Lung (tissue), 11 donors: ENCODE measurements at regions not wholly inside any gene's neighbourhood (a gene's known extent, or its start where the extent isn't known, plus 50 kb on each side); places are given as distances from the start of the nearest gene placed in this dataset.

Experiments
- ATAC-seq: fragments of 200-7000 bp; cut with Tn5 transposase; one replicate; pipeline ENCODE4 v1.9.1; 2020; ENCODE audit warnings: moderate number of reproducible peaks; ENCODE audit not compliant: insufficient read depth, low FRiP score
- DNase-seq, 3 donors: peaks; one replicate each; pipeline ENCODE4 v3.0.0-alpha.2; 2013 to 2017
- H3K27ac ChIP-seq, 2 donors: one replicate each; pipeline ENCODE4 v1.5.1; 2013; ENCODE audit warnings: mild to moderate bottlenecking in 2 of 2, moderate library complexity in 2 of 2, control low read depth in 1 of 2, inconsistent platforms in 1 of 2, low read depth in 1 of 2, low read length in 1 of 2
- H3K27me3 ChIP-seq, 3 donors: one replicate each; pipeline ENCODE4 v1.5.1; 2013; ENCODE audit warnings: low read length in 2 of 3; ENCODE audit not compliant: control insufficient read depth in 3 of 3, insufficient read depth in 3 of 3
- H3K36me3 ChIP-seq, 4 donors: one replicate each; pipeline ENCODE4 v1.5.1; 2013; ENCODE audit warnings: low read length in 4 of 4, mild to moderate bottlenecking in 1 of 4, moderate library complexity in 1 of 4; ENCODE audit not compliant: control insufficient read depth in 4 of 4, insufficient read depth in 4 of 4
- H3K4me1 ChIP-seq, 5 donors: one replicate each; pipeline ENCODE4 v1.5.1; 2013; ENCODE audit warnings: low read length in 5 of 5, mild to moderate bottlenecking in 2 of 5, moderate library complexity in 1 of 5; ENCODE audit not compliant: control insufficient read depth in 5 of 5, insufficient read depth in 5 of 5
- H3K4me3 ChIP-seq: one replicate; pipeline ENCODE4 v1.5.1; 2013; ENCODE audit warnings: mild to moderate bottlenecking, control low read depth, moderate library complexity
- H3K9ac ChIP-seq, 2 donors: one replicate each; pipeline ENCODE4 v1.5.1; 2013; ENCODE audit warnings: low read length in 2 of 2, control low read depth in 1 of 2; ENCODE audit not compliant: insufficient read depth in 1 of 2
- H3K9me3 ChIP-seq, 4 donors: one replicate each; pipeline ENCODE4 v1.5.1; 2013; ENCODE audit warnings: low read length in 3 of 4, mild to moderate bottlenecking in 1 of 4, moderate library complexity in 1 of 4; ENCODE audit not compliant: control insufficient read depth in 4 of 4, insufficient read depth in 3 of 4
- CTCF ChIP-seq: IDR thresholded peaks from 2 replicates; pipeline ENCODE4 v1.5.1; 2012; ENCODE audit warnings: mild to moderate bottlenecking; ENCODE audit errors: control extremely low read depth, extremely low read depth
- WGBS, 2 donors: extraction: QIAGEN DNeasy Blood & Tissue Kit; methylation state at CpG; one replicate each; pipeline ENCODE4 v1.1.7; 2013; 5-methylcytosine and 5-hydroxymethylcytosine counted together
- donor health status: control.
- donor health status: control.
- donor health status: Bipolar disorder and iron deficiency.
- donor health status: healthy.
- donor health status: DM: yes; HTN: yes; CAD: no.

- Histone ChIP-seq H3K27ac (no peak overlapping the region), H3K4me3 (no peak overlapping the region), H3K4me1 (peaks cover 0 to 7% (median 0%) of the 10 kb centered on the region in 5 donors), H3K9ac (no peak overlapping the region), H3K27me3 (no peaks in the 10 kb centered on the region), H3K9me3 (peaks cover 0 to 2% (median 0%) of the 10 kb centered on the region in 4 donors), H3K36me3 (no peaks in the 10 kb centered on the region)
- no peak for DNase-seq
- no peak for TF ChIP-seq CTCF
- 89 to 92% methylated on average over 5 of the region's 5 CpGs for WGBS, 2 donors
- ATAC-seq: no peak
Observed at GRCh38 chr14:34052658-34053014, 101.8 kb upstream of the EGLN3 start.

- Histone ChIP-seq H3K9me3 (peaks cover 0 to 2% (median 0%) of the 10 kb centered on the region in 4 donors), H3K4me1 (peaks cover 0 to 7% (median 0%) of the 10 kb centered on the region in 5 donors), H3K27ac (no peak overlapping the region)
Observed at GRCh38 chr14:34051966-34052657, 101.2 kb upstream of the EGLN3 start.

GRCh38 chr14:34050606-34051005, 99.7 kb upstream of the EGLN3 start:
- DNase-seq (no peak), ATAC-seq (no peak)
- H3K9me3 ChIP-seq: peaks cover 0 to 2% (median 0%) of the 10 kb centered on the region in 4 donors
- no peaks in the 10 kb centered on the region for H3K36me3 ChIP-seq
- 96 to 97% methylated on average over 1 of the region's 1 CpG for WGBS, 2 donors
- H3K27me3 ChIP-seq: no peaks in the 10 kb centered on the region
- H3K4me3 ChIP-seq: no peak overlapping the region
- H3K27ac ChIP-seq: no peak overlapping the region
- TF ChIP-seq CTCF: no peak
- H3K4me1 ChIP-seq: peaks cover 0 to 7% (median 0%) of the 10 kb centered on the region in 5 donors
- no peak overlapping the region for H3K9ac ChIP-seq

More at GRCh38 chr14:34051966-34052657, 101.2 kb upstream of the EGLN3 start:
- no peak for TF ChIP-seq CTCF
- no peak for ATAC-seq
- H3K36me3 ChIP-seq: no peaks in the 10 kb centered on the region
- no peak overlapping the region for H3K9ac ChIP-seq
- H3K27me3 ChIP-seq: no peaks in the 10 kb centered on the region
- WGBS, 2 donors: 84% methylated on average over 5 of the region's 5 CpGs
- no peak overlapping the region for H3K4me3 ChIP-seq
- no peak for DNase-seq
